ENCODE measurements at regions not wholly inside any gene's neighbourhood (a gene's known extent, or its start where the extent isn't known, plus 50 kb on each side); places are given as distances from the start of the nearest gene placed in this dataset.

- H3K9me3 ChIP-seq (ENCODE audit: low read length) = no peaks in the 10 kb centered on the region
- no peaks in the 10 kb centered on the region for H3K9me2 ChIP-seq (ENCODE audit: insufficient read depth, low read length)
- TF ChIP-seq EZH2phosphoT487 (IDR thresholded peaks at IDR 0.05; ENCODE audit: borderline replicate concordance, low read depth, low read length) = no peak
- TF ChIP-seq CTCF (conservative IDR thresholded peaks at IDR 0.05; ENCODE audit: low read length) = no peak
- no peak overlapping the region for H3K4me3 ChIP-seq (ENCODE audit: low read depth, low read length, poor library complexity, severe bottlenecking)
- no peaks in the 10 kb centered on the region for H3K4me1 ChIP-seq (ENCODE audit: insufficient read depth, low read length, poor library complexity, severe bottlenecking)
- H3K4me2 ChIP-seq (ENCODE audit: low read length) = no peak overlapping the region
- H4K20me1 ChIP-seq (ENCODE audit: insufficient read depth, low read length) = no peaks in the 10 kb centered on the region
- H2AFZ ChIP-seq (ENCODE audit: low read length) = no peak overlapping the region
- no peaks in the 10 kb centered on the region for H3K79me2 ChIP-seq (ENCODE audit: insufficient read depth, low read depth, low read length)
- H3K27ac ChIP-seq (ENCODE audit: low read depth, low read length, poor library complexity, severe bottlenecking) = no peak overlapping the region
- BruUV-seq (replicated peaks) = no TSS peak
- CTCF ChIA-PET (ENCODE audit: unreplicated experiment) = no interaction called here
- DNase-seq (ENCODE audit: low spot score) = no peak
- POLR2A ChIA-PET = interaction anchor here (0.6 kb wide), 1 partner anchor 1661 kb away, joined by 3 read pairs; no protein-coding TSS in a partner anchor
- intact Hi-C loops (cut with micrococcal nuclease; ENCODE audit: unreplicated experiment) = no loop called here
- H3K36me3 ChIP-seq (ENCODE audit: insufficient read depth, low read length) = no peaks in the 10 kb centered on the region
Observed at GRCh38 chr3:153097213-153097612, 64.8 kb upstream of the RAP2B start.

- Histone ChIP-seq H4K20me1 (ENCODE audit: insufficient read depth, low read length) (no peaks in the 10 kb centered on the region), H3K27ac (ENCODE audit: low read depth, low read length, poor library complexity, severe bottlenecking) (no peak overlapping the region), H3K79me2 (ENCODE audit: insufficient read depth, low read depth, low read length) (no peaks in the 10 kb centered on the region), H2AFZ (ENCODE audit: low read length) (no peak overlapping the region), H3K9me3 (ENCODE audit: low read length) (no peaks in the 10 kb centered on the region), H3K4me2 (ENCODE audit: low read length) (no peak overlapping the region), H3K9me2 (ENCODE audit: insufficient read depth, low read length) (no peaks in the 10 kb centered on the region), H3K4me3 (ENCODE audit: low read depth, low read length, poor library complexity, severe bottlenecking) (no peak overlapping the region), H3K4me1 (ENCODE audit: insufficient read depth, low read length, poor library complexity, severe bottlenecking) (no peaks in the 10 kb centered on the region), H3K36me3 (ENCODE audit: insufficient read depth, low read length) (no peaks in the 10 kb centered on the region)
- TF ChIP-seq EZH2phosphoT487 (IDR thresholded peaks at IDR 0.05; ENCODE audit: borderline replicate concordance, low read depth, low read length) = no peak
- no peak for TF ChIP-seq CTCF (conservative IDR thresholded peaks at IDR 0.05; ENCODE audit: low read length)
- no TSS peak for BruUV-seq (replicated peaks)
- DNase-seq (ENCODE audit: low spot score) = no peak
- ChIA-PET POLR2A (no interaction called here), CTCF (ENCODE audit: unreplicated experiment) (no interaction called here)
- intact Hi-C loops (cut with micrococcal nuclease; ENCODE audit: unreplicated experiment) = no loop called here
Observed at GRCh38 chr3:153099131-153099530, 62.9 kb upstream of the RAP2B start.

- H4K20me1 ChIP-seq (ENCODE audit: insufficient read depth, low read length) = no peaks in the 10 kb centered on the region
- H3K79me2 ChIP-seq (ENCODE audit: insufficient read depth, low read depth, low read length) = no peaks in the 10 kb centered on the region
- TF ChIP-seq EZH2phosphoT487 (IDR thresholded peaks at IDR 0.05; ENCODE audit: borderline replicate concordance, low read depth, low read length) = no peak
- TF ChIP-seq CTCF (conservative IDR thresholded peaks at IDR 0.05; ENCODE audit: low read length) = no peak
- no peak overlapping the region for H3K4me2 ChIP-seq (ENCODE audit: low read length)
- intact Hi-C loops (cut with micrococcal nuclease; ENCODE audit: unreplicated experiment) = no loop called here
- ChIA-PET CTCF (ENCODE audit: unreplicated experiment) (no interaction called here), POLR2A (interaction anchor here (0.6 to 1.1 kb wide), 2 partner anchors 17 to 661 kb away, joined by 3 to 4 read pairs; no protein-coding TSS in a partner anchor)
- H3K27ac ChIP-seq (ENCODE audit: low read depth, low read length, poor library complexity, severe bottlenecking) = no peak overlapping the region
- no TSS peak for BruUV-seq (replicated peaks)
- no peak for DNase-seq (ENCODE audit: low spot score)
- H3K4me1 ChIP-seq (ENCODE audit: insufficient read depth, low read length, poor library complexity, severe bottlenecking) = no peaks in the 10 kb centered on the region
- H3K4me3 ChIP-seq (ENCODE audit: low read depth, low read length, poor library complexity, severe bottlenecking) = no peak overlapping the region
- H2AFZ ChIP-seq (ENCODE audit: low read length) = no peak overlapping the region
- H3K36me3 ChIP-seq (ENCODE audit: insufficient read depth, low read length) = no peaks in the 10 kb centered on the region
- no peaks in the 10 kb centered on the region for H3K9me3 ChIP-seq (ENCODE audit: low read length)
- H3K9me2 ChIP-seq (ENCODE audit: insufficient read depth, low read length) = no peaks in the 10 kb centered on the region
Observed at GRCh38 chr3:153103406-153103945, 58.5 kb upstream of the RAP2B start.

All from OCI-LY7 (cell line).